RWPE1 (cell line): ENCODE measurements at regions not wholly inside any gene's neighbourhood (a gene's known extent, or its start where the extent isn't known, plus 50 kb on each side); places are given as distances from the start of the nearest gene placed in this dataset.

Source experiments
- CTCF ChIA-PET: fragments of 350-600 bp; sonication (Branson Sonifier 250); formaldehyde crosslinking; extraction: SDS; loops from one replicate; lab custom pipeline; 2021; lab: Yijun Ruan, JAX
- POLR2A ChIA-PET: fragments of 400-600 bp; formaldehyde crosslinking; extraction: SDS; loops from one replicate; lab custom pipeline; 2020; ENCODE audit warnings: antibody characterized with exemption; ENCODE audit not compliant: low non-redundant PET; lab: Yijun Ruan, JAX
- DNase-seq: peaks from one replicate; pipeline ENCODE4 v3.0.0; 2012; ENCODE audit warnings: low spot score
- H3K27ac ChIP-seq: fragments of 450-650 bp; 2 replicates; pipeline ENCODE4 v1.5.1; 2017
- TF ChIP-seq, protein P1 (sequence below): fragments of 450-650 bp; conservative IDR thresholded peaks from 2 replicates; pipeline ENCODE4 v1.5.1; 2017; ENCODE audit warnings: low read depth, mild to moderate bottlenecking

DNA sequence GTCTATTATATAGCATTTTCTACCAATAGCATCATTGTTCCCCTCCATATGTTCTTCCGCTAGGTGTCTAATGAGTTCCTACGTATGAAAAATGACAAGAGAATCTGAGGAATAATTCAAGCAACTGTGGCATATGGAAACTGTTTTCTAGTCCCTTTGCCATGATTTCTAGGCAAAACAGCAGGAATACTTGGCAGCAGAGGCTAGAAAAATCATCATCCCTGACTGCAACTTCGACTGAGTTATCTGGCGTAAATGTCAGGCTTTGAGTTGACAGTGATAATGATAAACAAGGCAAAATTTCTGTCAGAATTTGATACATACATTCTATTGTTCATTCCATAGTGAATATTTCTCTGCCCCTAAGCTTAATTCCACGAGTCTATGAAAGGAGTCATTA is 572.8 kb upstream of the USP15 start:
- ChIA-PET CTCF (no interaction called here), POLR2A (no interaction called here)
- no peak overlapping the region for H3K27ac ChIP-seq
- TF ChIP-seq, protein P1, sequence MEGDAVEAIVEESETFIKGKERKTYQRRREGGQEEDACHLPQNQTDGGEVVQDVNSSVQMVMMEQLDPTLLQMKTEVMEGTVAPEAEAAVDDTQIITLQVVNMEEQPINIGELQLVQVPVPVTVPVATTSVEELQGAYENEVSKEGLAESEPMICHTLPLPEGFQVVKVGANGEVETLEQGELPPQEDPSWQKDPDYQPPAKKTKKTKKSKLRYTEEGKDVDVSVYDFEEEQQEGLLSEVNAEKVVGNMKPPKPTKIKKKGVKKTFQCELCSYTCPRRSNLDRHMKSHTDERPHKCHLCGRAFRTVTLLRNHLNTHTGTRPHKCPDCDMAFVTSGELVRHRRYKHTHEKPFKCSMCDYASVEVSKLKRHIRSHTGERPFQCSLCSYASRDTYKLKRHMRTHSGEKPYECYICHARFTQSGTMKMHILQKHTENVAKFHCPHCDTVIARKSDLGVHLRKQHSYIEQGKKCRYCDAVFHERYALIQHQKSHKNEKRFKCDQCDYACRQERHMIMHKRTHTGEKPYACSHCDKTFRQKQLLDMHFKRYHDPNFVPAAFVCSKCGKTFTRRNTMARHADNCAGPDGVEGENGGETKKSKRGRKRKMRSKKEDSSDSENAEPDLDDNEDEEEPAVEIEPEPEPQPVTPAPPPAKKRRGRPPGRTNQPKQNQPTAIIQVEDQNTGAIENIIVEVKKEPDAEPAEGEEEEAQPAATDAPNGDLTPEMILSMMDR: no peak
- DNase-seq: no peak

DNA sequence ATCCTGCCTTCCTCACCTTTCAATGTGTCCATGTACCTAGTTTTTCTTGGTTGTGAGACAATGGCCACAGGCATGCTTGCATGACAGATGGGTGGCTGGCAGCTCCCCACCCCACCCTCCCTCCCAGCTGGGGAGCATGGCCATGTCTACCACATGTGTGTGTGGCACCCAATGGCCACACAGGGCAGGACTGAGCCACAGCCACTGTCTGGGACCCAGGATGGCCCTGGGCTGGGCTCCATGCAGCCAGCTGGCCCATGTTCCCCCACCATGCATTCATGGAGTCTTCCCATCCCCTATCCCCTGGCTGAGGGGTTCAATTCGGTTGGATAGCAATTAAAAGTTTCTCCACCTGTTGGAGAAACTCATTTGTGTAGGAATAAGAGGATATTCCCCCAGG is 566.0 kb upstream of the USP15 start:
- H3K27ac ChIP-seq: no peak overlapping the region
- DNase-seq: no peak
- TF ChIP-seq, protein P1: no peak
- CTCF ChIA-PET: no interaction called here
- POLR2A ChIA-PET: no interaction called here

DNA sequence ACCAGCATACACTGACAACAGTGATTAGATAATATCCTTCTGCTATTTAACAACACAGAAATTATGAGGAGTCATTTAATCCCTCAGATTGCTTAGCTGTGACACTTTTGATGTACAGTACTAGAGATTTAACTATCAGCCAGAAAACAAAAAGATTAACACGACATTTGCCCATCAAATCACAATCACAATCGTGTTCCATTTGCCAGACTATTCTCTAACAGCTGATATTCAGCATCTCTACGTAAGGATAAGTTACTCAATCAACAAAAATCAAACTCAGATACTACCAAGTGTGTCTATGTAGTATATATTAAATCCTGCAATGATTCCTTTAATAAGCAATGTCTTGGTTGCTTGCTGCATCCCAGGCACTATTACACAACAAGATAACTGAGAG is 558.7 kb upstream of the USP15 start:
- H3K27ac ChIP-seq: no peak overlapping the region
- TF ChIP-seq, protein P1: no peak
- ChIA-PET POLR2A (no interaction called here), CTCF (no interaction called here)
- no peak for DNase-seq

DNA sequence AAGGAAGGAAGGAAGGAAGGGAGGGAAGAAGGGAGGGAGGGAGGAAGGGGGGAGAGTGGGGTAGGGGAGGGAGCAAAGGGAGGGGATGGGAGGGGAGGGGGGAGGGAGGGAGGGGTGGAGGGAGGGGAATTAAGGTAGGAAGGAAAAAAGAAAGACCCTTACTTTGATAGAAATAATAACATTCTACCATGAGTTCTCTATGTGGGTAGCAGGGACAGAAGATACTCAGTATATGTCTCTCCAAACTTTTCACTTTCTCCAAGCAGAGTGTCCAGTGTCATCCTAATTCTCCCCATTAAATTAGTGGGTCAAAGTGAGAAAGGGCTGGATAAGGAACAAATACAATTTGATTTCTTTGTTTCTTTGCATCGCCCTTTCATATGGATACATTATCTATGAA is 553.4 kb upstream of the USP15 start:
- no peak for DNase-seq
- CTCF ChIA-PET: no interaction called here
- no peak overlapping the region for H3K27ac ChIP-seq
- POLR2A ChIA-PET: no interaction called here
- TF ChIP-seq, protein P1: no peak

DNA sequence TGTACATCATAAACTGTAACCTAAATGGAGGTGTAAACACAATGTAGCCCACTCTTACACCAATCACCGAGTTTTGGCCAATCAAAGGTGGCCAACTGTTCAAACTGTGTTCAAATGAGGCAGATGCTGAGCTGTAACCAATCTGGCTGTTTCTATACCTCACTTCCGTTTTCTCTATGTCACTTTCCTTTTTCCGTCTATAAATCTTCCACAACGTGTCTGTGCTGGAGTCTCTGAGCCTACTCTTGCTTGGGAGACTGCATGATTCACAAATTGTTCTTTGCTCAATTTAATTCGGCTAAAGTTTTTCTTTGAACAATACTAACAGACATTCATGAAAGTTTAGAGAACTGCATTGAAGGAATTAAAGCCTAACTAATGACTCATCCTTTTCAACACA is 547.1 kb upstream of the USP15 start:
- no peak overlapping the region for H3K27ac ChIP-seq
- CTCF ChIA-PET: interaction anchor here (0.7 kb wide), 1 partner anchor 209 kb away, joined by 4 read pairs; no protein-coding TSS in a partner anchor
- POLR2A ChIA-PET: no interaction called here
- TF ChIP-seq, protein P1: no peak
- no peak for DNase-seq

DNA sequence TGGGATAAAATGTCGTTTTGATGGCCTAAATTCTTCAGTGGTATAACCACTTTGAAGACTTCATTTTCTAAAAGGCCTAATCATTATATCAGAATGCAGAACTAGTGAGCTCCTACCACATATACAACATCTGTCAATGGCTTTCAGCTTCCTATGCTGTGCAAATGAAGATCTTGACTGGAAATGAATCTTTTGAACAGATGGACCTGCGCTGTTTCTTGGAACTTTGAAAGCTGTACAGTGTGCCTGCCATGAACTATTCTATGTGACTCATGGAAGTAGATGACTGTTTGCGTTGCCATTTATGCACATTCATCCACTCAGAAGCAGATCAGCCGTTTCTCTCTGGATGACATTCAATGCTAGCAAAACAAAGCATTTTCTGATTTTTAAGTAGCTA is 542.2 kb upstream of the USP15 start:
- ChIA-PET CTCF (no interaction called here), POLR2A (no interaction called here)
- no peak for DNase-seq
- no peak overlapping the region for H3K27ac ChIP-seq
- TF ChIP-seq, protein P1: no peak

DNA sequence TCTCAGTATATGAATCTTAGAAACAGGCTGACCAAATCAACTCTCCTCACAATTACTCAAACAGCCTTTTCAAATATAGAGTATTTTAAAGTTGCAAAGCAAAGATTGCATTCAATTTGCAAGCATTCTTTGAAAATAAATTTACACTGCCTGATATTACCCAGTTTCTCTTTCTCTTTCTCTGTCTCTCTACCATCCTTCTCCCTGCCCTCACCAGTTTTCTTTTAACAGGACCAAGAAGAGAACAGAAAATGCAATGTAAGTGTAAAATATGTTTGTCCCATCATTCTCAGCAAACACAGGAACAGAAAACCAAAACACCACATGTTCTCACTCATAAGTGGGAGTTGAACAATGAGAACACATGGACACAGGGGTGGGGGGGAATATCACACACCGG is 520.3 kb upstream of the USP15 start:
- no peak for DNase-seq
- no peak overlapping the region for H3K27ac ChIP-seq
- ChIA-PET POLR2A (no interaction called here), CTCF (no interaction called here)
- TF ChIP-seq, protein P1: no peak
